Hepatocyte (in vitro differentiated cells): ENCODE measurements at regions not wholly inside any gene's neighbourhood (a gene's known extent, or its start where the extent isn't known, plus 50 kb on each side); places are given as distances from the start of the nearest gene placed in this dataset.

ENCODE experiments used
- EZH2 ChIP-seq: fragments of 200-600 bp; sonication (generic); IDR thresholded peaks from 2 replicates; pipeline ENCODE4 v1.6.1; 2016; ENCODE audit warnings: antibody characterized with exemption, mild to moderate bottlenecking, borderline replicate concordance
- EZH2phosphoT487 ChIP-seq: fragments of 200-600 bp; sonication (generic); IDR thresholded peaks from one replicate; pipeline ENCODE4 v1.6.1; 2018; ENCODE audit warnings: antibody characterized with exemption, mild to moderate bottlenecking, low read depth, moderate library complexity; ENCODE audit not compliant: unreplicated experiment, severe bottlenecking
- TF ChIP-seq, protein P1 (sequence below): fragments of 200-600 bp; sonication (generic); IDR thresholded peaks from 2 replicates; pipeline ENCODE4 v1.5.1; 2016; ENCODE audit warnings: antibody characterized with exemption, mild to moderate bottlenecking; ENCODE audit not compliant: poor library complexity

GRCh38 chr1:38524025-38524641 is 335.4 kb downstream of the RRAGC start:
- TF ChIP-seq, protein P1, sequence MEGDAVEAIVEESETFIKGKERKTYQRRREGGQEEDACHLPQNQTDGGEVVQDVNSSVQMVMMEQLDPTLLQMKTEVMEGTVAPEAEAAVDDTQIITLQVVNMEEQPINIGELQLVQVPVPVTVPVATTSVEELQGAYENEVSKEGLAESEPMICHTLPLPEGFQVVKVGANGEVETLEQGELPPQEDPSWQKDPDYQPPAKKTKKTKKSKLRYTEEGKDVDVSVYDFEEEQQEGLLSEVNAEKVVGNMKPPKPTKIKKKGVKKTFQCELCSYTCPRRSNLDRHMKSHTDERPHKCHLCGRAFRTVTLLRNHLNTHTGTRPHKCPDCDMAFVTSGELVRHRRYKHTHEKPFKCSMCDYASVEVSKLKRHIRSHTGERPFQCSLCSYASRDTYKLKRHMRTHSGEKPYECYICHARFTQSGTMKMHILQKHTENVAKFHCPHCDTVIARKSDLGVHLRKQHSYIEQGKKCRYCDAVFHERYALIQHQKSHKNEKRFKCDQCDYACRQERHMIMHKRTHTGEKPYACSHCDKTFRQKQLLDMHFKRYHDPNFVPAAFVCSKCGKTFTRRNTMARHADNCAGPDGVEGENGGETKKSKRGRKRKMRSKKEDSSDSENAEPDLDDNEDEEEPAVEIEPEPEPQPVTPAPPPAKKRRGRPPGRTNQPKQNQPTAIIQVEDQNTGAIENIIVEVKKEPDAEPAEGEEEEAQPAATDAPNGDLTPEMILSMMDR, result no peak
- TF ChIP-seq EZH2phosphoT487 (no peak), EZH2 (no peak)
